ENCODE measurements at regions not wholly inside any gene's neighbourhood (a gene's known extent, or its start where the extent isn't known, plus 50 kb on each side); places are given as distances from the start of the nearest gene placed in this dataset.

GRCh38 chr2:105669384-105669891 is 75.3 kb upstream of the NCK2 start:
- TF ChIP-seq POLR2A (IDR thresholded peaks at IDR 0.05) (no peak), CTCF (IDR thresholded peaks at IDR 0.05) (no peak)
